SHP77 treated with DMSO at 0.1 percent for 48 hours (cell line): ENCODE measurements at regions not wholly inside any gene's neighbourhood (a gene's known extent, or its start where the extent isn't known, plus 50 kb on each side); places are given as distances from the start of the nearest gene placed in this dataset.
"Not testable (repeated sequence)": the region's sequence is repeated elsewhere in the genome, so short reads cannot be mapped to it uniquely, and the experiment has no call there.

Experiments used
- DNase-seq: peaks from one replicate; lab custom pipeline; 2025; lab: John Stamatoyannopoulos, UW

DNA sequence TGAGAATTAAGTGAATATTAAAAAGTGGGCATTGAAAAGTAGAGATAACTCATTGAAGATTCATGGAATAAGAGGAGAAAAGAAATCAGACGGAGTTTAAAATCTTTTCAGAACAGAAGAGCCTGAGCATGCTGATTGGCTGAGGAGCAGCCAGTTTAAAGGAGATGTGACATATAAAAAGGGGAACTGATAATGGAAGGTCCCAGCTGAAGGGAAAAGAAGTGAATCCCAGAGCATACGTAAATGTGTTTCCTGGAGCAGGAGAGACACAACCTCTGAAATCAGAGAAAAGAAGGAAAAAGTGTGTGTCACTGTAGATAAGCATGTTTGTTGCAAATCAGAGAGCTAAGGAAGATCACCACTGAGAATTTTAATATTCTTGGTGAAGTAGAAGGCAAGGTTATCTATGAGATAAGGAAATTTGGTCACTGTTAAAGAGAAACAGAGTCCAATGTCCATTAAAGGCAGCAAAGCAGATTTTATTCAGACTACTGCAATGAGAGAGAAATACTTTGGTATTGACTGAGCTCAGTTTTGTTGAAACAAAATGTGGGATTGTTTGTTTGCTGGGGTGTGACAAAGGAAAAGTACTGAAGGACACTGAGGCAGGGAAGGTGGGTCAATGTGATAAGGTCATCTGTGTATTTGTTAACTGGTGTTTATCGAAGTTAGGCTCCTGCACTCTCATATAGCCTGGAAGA lies 84.6 kb upstream of the WDR72 start:
- no peak for DNase-seq

DNA sequence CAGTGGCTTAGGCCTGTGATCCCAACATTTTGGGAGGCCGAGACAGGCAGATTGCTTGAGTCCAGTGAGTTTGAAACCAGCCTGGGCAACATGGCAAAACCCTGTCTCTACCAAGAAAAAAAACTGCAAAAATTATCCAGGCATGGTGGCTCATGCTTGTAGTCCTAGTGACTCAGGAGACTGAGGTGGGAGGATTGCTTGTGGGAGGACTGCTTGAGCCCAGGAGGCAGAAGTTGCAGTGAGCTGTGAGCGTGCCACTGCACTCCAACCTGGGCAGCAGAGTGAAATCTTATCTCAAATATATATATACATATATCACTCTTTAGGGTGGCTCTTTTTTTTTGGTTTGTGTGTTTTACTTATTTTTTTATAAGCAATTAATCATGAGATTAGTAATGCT lies 83.7 kb upstream of the WDR72 start:
- no peak for DNase-seq

GRCh38 chr15:53841651-53842050 lies 82.2 kb upstream of the WDR72 start:
- DNase-seq = no peak

DNA sequence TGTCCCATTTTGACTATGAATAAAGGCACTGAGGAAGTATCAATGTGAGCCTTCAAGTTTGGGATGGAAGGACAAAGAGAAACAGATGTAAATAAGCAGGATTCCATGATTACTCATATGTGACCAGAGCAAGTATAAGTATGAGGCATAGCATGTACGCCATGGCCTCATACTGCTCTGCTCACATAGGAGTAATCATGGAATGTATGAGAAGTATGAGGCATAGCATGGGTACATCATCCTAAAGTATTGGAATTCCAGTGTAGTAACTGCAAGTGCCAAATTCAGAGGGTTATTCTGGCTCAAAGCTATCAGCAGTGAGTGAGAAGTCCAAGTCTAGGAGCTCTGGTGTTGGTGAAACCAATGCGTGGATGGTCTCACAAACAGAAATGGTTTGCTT lies 81.2 kb upstream of the WDR72 start:
- DNase-seq = no peak

DNA sequence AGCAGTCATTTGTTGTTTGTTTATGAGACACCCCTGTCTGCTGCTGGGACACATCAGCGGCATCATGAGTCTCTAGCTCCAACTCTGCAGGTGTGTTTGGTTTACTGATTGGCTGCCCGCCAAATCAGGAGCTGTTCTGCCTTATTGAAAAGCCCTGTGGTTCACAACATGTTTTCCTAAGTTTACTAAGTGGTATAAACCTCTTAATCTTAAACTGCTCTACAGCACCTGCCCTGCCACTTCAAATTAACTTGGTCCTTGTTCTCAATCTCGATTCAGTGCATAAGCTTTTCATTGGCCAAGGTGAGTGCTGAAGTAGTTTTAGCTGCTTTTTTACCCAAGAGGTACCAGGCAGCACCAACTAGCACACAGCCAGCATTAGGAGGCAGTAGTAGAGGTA lies 77.8 kb upstream of the WDR72 start:
- DNase-seq = peak; percentile 81

DNA sequence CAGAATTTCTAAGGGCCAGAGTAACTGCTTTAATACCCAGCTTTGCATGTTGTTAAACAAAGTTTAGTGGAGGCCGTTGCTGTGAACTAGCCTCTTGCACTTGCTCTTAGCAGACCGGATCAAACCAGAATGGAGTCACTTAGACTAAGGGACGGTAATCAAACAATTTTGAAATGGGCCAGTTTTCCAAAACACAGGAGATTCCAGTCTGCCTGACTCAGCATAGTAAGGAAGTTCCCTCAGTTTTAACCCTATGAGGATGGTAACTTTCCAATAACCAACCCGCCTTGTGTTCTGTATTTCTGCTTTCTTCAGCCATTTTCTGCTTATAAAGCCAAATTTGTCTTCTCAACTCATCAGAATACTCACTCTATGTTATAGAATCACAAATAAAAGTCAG lies 77.2 kb upstream of the WDR72 start:
- peak; percentile 11 for DNase-seq

DNA sequence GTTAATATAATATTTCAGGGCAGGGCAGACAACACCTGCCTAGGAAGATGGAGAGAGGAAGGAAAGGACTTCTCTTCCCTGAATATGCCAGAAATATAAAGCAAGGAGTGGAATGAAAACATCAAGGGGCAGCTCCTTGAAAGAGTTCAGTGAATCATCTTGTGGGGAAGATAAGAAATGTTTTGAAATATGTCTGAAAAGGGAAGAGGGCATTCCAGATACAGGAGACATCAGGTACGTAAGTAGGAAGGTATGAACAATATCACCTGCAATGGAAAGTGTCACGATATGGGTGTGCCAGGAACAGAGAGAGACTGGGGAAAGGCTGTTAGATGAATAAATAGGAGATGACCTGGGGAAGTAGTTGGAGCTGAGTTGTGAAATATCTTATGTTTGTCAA lies 75.8 kb upstream of the WDR72 start:
- DNase-seq = no peak

GRCh38 chr15:53834214-53834613 lies 74.8 kb upstream of the WDR72 start:
- DNase-seq = no peak

DNA sequence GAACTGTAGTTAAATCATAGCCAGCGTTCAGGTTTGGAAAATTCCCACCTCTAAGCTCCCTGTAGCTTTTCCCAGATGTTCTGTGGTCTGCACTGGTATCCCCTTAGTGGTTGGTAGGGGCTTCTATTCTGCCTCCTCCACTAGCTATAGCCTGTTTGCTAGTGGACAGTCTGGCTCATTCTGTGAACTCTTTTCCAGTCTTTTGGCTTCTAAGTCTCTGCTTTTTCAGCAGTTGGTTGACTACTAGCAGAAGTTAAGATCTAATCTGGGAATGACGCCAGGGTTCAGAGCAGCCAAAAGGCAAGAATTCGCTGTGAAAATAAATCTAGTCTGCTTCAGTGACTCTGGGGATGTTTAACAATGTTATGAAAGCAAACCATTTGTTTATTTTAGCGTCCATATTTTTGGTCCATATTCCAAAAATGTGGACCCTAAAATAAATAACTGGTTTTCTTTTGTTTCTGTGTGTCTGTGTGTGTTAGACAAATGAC lies 73.7 kb upstream of the WDR72 start:
- no peak for DNase-seq

DNA sequence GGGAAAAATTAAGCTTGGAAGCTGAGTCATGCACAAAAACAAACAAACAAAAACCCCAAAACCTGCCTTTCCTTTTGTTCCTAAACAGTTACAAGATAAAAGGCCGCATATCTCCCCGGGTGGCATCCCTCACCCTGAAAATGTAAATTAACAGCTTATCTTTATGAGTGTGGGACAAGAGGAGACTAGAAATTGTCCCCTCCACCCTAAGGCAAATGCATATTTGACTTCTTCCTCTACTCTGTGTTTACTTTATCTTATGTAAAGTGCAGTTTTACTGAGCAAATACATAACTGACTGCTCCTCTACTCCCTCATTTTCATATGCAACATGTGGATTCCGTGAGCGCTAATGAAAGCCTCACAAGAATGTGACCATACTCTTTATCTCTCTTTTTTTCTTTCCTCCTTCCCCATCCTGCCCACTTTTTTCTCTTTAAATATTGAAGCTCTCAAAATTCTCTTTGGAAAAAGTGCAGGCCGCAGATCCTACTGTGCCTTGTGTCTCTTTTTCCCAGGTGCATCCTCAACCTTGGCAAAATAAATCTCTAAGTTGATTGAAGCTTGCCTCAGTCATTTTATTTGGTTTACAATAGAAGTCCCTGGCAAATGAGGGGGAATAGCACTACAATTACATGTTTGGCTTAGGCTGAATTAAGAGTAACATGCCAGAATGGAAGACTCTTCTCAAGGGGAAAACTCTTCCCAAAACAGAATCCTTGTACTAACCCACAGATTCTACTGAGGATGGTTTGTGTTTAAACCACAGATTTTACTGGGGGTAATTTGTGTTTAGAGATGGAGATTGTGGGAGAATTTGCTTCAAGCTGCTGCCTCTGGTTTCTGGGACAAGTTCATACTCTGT lies 72.7 kb upstream of the WDR72 start:
- DNase-seq = no peak

DNA sequence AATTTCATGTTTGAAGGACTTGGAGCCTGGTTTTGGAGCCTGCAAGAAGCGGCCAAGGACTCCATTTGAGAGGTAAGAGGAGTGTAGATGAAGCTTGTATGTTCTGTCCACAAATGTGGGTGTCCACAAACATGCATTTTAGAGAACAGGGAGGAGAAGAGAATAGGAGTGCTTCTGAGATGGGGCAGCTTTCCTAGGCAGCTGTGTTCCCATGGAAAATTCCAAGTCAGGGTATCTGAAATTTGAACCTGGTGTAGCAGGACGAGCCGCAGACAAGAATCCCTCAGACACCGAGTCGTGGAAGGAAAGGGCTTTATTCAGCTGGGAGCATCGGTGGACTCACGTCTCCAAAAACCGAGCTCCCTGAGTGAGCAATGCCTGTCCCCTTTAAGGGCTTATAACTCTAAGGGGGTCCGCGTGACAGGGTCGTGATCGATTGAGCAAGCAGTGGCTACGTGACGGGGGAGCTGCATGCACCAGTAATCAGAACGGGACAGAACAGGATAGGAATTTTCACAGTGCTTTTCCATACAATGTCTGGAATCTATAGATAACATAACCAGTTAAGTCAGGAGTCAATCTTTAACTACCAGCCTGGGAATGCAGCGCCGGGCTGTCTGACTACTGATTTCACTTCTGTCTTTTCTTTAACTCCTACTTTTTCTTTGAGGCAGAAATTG lies 71.4 kb upstream of the WDR72 start:
- DNase-seq = no peak

GRCh38 chr15:53829923-53830459 lies 70.5 kb upstream of the WDR72 start:
- no peak for DNase-seq

DNA sequence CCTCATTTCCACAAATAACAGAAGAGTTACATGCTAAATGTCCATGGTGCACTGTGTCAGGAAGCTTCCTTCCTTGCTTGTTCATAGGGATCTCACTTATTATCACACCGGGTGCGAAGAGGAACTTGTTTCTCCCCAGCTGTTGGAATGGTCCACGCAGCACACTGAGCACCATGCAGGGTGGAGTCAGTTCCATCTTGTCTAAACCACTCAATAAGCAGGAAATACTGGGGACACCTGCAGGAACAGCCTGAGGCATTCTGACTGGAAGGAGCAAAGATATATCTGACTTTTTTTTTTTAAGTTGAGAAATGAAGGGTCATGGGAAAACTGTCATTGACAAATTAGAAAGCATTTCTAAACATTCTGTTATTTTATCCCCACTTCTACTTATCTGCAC lies 70.0 kb upstream of the WDR72 start:
- no peak for DNase-seq

- no peak for DNase-seq
Measured at GRCh38 chr15:53827355-53827754, 67.9 kb upstream of the WDR72 start.

- no peak for DNase-seq
Measured at GRCh38 chr15:53811530-53811929, 52.1 kb upstream of the WDR72 start.

DNA sequence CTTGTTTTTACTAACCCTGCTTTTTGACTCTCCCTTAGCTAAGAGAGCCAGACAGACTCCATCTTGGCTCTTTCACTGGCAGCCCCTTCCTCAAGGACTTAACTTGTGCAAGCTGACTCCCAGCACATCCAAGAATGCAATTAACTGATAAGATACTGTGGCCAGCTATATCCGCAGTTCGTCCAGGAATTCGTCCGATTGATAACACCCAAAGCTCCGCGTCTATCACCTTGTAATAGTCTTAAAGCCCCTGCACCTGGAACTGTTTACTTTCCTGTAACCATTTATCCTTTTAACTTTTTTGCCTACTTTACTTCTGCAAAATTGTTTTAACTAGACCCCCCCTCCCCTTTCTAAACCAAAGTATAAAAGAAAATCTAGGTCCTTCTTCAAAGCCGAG lies 50.8 kb upstream of the WDR72 start:
- not testable (repeated sequence) for DNase-seq
